ENCODE measurements at regions not wholly inside any gene's neighbourhood (a gene's known extent, or its start where the extent isn't known, plus 50 kb on each side); places are given as distances from the start of the nearest gene placed in this dataset.

DNA sequence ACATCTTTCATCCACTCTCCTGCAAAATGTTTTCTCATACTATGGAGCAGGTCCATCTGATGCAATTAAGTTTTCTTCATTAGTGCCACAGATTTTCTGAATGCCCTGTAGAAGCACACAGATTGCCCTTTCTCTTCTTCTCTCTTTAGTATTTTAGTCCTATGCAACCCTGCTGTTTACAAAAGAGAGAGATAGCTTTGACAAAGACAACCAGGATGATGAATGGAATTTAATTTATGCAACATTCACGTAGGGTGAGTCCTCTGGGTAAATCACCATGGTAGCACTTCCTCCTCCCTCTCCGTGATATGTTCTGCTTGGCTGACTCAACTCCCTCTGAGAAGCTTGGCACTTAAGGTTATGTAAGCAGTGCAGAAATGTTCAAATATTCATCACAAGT lies 400.9 kb upstream of the PDE3A start:
- DNase-seq (ENCODE audit: low spot score), result no peak
- 46% methylated on average over 2 of the region's 2 CpGs for WGBS
- H3K36me3 ChIP-seq (ENCODE audit: control insufficient read depth in 4 of 4, insufficient read depth in 3 of 4, low read depth in 1 of 4, low read length in 3 of 4), result no peaks in the 10 kb centered on the region
- no peak overlapping the region for H3K27ac ChIP-seq (ENCODE audit: low read depth in 1 of 2, low read length in 2 of 2)
- no peaks in the 10 kb centered on the region for H3K9me3 ChIP-seq (ENCODE audit: control insufficient read depth in 4 of 4, low read length in 3 of 4)
- H3K27me3 ChIP-seq (ENCODE audit: control insufficient read depth in 4 of 4, insufficient read depth in 4 of 4, low read length in 3 of 4), result no peaks in the 10 kb centered on the region
- no peak for TF ChIP-seq JUND (IDR thresholded peaks at IDR 0.05)
- TF ChIP-seq ZBTB33 (IDR thresholded peaks at IDR 0.05), result no peak
- TF ChIP-seq NR2F2 (IDR thresholded peaks at IDR 0.05), result no peak
- no peak for TF ChIP-seq SP1 (IDR thresholded peaks at IDR 0.05)
- no peak for TF ChIP-seq FOXA1 (IDR thresholded peaks at IDR 0.05)
- no peak for TF ChIP-seq YY1 (IDR thresholded peaks at IDR 0.05)
- TF ChIP-seq RXRA (IDR thresholded peaks at IDR 0.05), result no peak
- TF ChIP-seq HNF4G (IDR thresholded peaks at IDR 0.05), result no peak
- TF ChIP-seq TAF1 (conservative IDR thresholded peaks at IDR 0.05), result no peak
- TF ChIP-seq, protein P1, sequence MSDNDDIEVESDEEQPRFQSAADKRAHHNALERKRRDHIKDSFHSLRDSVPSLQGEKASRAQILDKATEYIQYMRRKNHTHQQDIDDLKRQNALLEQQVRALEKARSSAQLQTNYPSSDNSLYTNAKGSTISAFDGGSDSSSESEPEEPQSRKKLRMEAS (IDR thresholded peaks at IDR 0.05), result no peak
- peaks cover 4 to 16% (median 11%) of the 10 kb centered on the region in 4 donors for H3K4me1 ChIP-seq (ENCODE audit: control insufficient read depth in 4 of 4, insufficient read depth in 4 of 4, low read length in 3 of 4)
- H3K9ac ChIP-seq (ENCODE audit: low read depth in 1 of 2, low read length in 2 of 2), result no peak overlapping the region
- no peak overlapping the region for H3K4me3 ChIP-seq (ENCODE audit: low read depth in 1 of 3, low read length in 3 of 3)

- no peak overlapping the region for H3K9ac ChIP-seq (ENCODE audit: low read depth in 1 of 2, low read length in 2 of 2)
- 24% methylated on average over 2 of the region's 2 CpGs for WGBS
- no peaks in the 10 kb centered on the region for H3K27me3 ChIP-seq (ENCODE audit: control insufficient read depth in 4 of 4, insufficient read depth in 4 of 4, low read length in 3 of 4)
- TF ChIP-seq YY1 (IDR thresholded peaks at IDR 0.05) (no peak), HNF4A (conservative IDR thresholded peaks at IDR 0.05) (peak in 1 of 2 donors; percentile 22), HNF4G (IDR thresholded peaks at IDR 0.05) (no peak), ZBTB33 (IDR thresholded peaks at IDR 0.05) (no peak)
- no peak overlapping the region for H3K4me3 ChIP-seq (ENCODE audit: low read depth in 1 of 3, low read length in 3 of 3)
- no peak overlapping the region for H3K27ac ChIP-seq (ENCODE audit: low read depth in 1 of 2, low read length in 2 of 2)
- no peaks in the 10 kb centered on the region for H3K36me3 ChIP-seq (ENCODE audit: control insufficient read depth in 4 of 4, insufficient read depth in 3 of 4, low read depth in 1 of 4, low read length in 3 of 4)
- no peaks in the 10 kb centered on the region for H3K9me3 ChIP-seq (ENCODE audit: control insufficient read depth in 4 of 4, low read length in 3 of 4)
- peaks cover 3 to 16% (median 13%) of the 10 kb centered on the region in 4 donors for H3K4me1 ChIP-seq (ENCODE audit: control insufficient read depth in 4 of 4, insufficient read depth in 4 of 4, low read length in 3 of 4)
- no peak for DNase-seq (ENCODE audit: low spot score)
Observed at GRCh38 chr12:19970116-19970515, 398.2 kb upstream of the PDE3A start.

DNA sequence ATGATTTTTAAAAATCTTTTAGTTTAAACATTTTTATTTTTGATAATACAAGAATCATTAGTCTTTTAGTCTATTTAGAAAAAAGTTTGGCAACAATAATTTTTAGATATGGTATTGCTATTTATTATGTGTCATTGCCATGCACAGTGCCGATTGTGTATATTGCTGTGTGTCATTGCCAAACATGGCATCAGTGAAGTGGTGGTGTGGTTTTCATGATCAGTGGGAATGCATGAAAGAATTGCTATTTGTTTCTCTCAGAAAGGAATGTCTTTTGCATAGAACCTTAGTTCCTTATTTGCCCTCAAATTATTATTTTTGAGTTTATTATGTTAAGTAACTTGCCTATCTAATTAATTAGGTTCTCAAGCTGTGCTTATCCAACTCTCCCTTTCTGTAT lies 397.5 kb upstream of the PDE3A start:
- Histone ChIP-seq H3K27ac (ENCODE audit: low read depth in 1 of 2, low read length in 2 of 2) (no peak overlapping the region), H3K4me3 (ENCODE audit: low read depth in 1 of 3, low read length in 3 of 3) (no peak overlapping the region), H3K36me3 (ENCODE audit: control insufficient read depth in 4 of 4, insufficient read depth in 3 of 4, low read depth in 1 of 4, low read length in 3 of 4) (no peaks in the 10 kb centered on the region), H3K9ac (ENCODE audit: low read depth in 1 of 2, low read length in 2 of 2) (no peak overlapping the region), H3K4me1 (ENCODE audit: control insufficient read depth in 4 of 4, insufficient read depth in 4 of 4, low read length in 3 of 4) (peaks cover 3 to 16% (median 13%) of the 10 kb centered on the region in 4 donors), H3K9me3 (ENCODE audit: control insufficient read depth in 4 of 4, low read length in 3 of 4) (no peaks in the 10 kb centered on the region), H3K27me3 (ENCODE audit: control insufficient read depth in 4 of 4, insufficient read depth in 4 of 4, low read length in 3 of 4) (no peaks in the 10 kb centered on the region)
- DNase-seq (ENCODE audit: low spot score), result no peak
- 76% methylated on average over 1 of the region's 1 CpG for WGBS
- no peak for TF ChIP-seq NR2F2 (IDR thresholded peaks at IDR 0.05)
- TF ChIP-seq JUND (IDR thresholded peaks at IDR 0.05), result no peak
- TF ChIP-seq FOXA1 (IDR thresholded peaks at IDR 0.05), result no peak
- no peak for TF ChIP-seq RAD21 (IDR thresholded peaks at IDR 0.05)
- no peak for TF ChIP-seq ZBTB33 (IDR thresholded peaks at IDR 0.05)
- TF ChIP-seq, protein P1 (IDR thresholded peaks at IDR 0.05), result no peak
- no peak for TF ChIP-seq TAF1 (conservative IDR thresholded peaks at IDR 0.05)
- TF ChIP-seq FOXA2 (IDR thresholded peaks at IDR 0.05), result no peak
- TF ChIP-seq REST (IDR thresholded peaks at IDR 0.05), result no peak
- TF ChIP-seq, protein P2, sequence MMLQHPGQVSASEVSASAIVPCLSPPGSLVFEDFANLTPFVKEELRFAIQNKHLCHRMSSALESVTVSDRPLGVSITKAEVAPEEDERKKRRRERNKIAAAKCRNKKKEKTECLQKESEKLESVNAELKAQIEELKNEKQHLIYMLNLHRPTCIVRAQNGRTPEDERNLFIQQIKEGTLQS (IDR thresholded peaks at IDR 0.05), result no peak
